ENCODE measurements at regions not wholly inside any gene's neighbourhood (a gene's known extent, or its start where the extent isn't known, plus 50 kb on each side); places are given as distances from the start of the nearest gene placed in this dataset.

DNA sequence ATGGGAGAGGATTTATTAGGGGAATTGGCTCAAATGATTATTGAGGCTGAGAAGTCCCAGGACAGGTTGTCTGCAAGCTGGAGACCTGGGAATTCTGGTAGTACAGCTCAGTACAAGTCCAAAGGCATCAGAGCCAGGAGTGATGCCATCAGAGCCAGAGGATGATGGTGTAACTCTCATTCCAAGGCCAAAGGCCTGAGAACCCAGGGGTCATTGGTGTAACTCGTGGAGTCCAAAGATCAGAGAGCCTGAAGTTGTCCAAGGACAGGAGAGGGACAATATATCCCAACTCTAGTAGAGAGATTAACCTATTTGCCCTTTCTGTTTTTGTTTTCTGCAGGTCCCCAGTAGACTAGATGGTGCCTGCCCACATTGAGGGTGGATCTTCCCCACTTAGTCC, 134.3 kb downstream of the MAP3K21 start:
- Histone ChIP-seq H3K4me3 (replicated peaks in 1 of 2; ENCODE audit: low read depth in 1 of 2, low read length in 2 of 2) (no peak overlapping the region), H3K9me3 (ENCODE audit: control insufficient read depth in 1 of 2, insufficient read depth in 1 of 2, low read depth in 1 of 2, low read length in 2 of 2) (no peaks in the 10 kb centered on the region), H3K4me2 (ENCODE audit: low read length) (no peak overlapping the region), H3K27ac (ENCODE audit: low read depth, low read length) (no peak overlapping the region), H3K79me2 (ENCODE audit: insufficient read depth, low read length) (no peaks in the 10 kb centered on the region), H2AFZ (ENCODE audit: low read depth, low read length, poor library complexity, severe bottlenecking) (no peak overlapping the region), H3K9me2 (ENCODE audit: insufficient read depth) (no peaks in the 10 kb centered on the region), H3K9ac (ENCODE audit: low read length) (no peak overlapping the region), H3K27me3 (ENCODE audit: insufficient read depth, low read length) (no peaks in the 10 kb centered on the region), H3K4me1 (ENCODE audit: control insufficient read depth in 1 of 2, insufficient read depth in 2 of 2, low read length in 2 of 2) (no peaks in the 10 kb centered on the region), H3K36me3 (ENCODE audit: control insufficient read depth in 1 of 2, insufficient read depth in 2 of 2, low read length in 2 of 2) (no peaks in the 10 kb centered on the region), H4K20me1 (ENCODE audit: insufficient read depth) (no peaks in the 10 kb centered on the region)
- ATAC-seq: no peak
- no TSS peak for BruUV-seq (replicated peaks)
- intact Hi-C loops (cut with micrococcal nuclease): no loop called here
- CTCF ChIA-PET: no interaction called here
- RAD21 ChIA-PET (ENCODE audit: low non-redundant PET in 1 of 2, low total read pairs in 2 of 2, uncharacterized antibody in 2 of 2, unreplicated experiment in 2 of 2): no interaction called here
- POLR2A ChIA-PET: no interaction called here
- TF ChIP-seq RAD21 (IDR thresholded peaks at IDR 0.05; ENCODE audit: low read depth) (no peak), SRF (IDR thresholded peaks at IDR 0.05; ENCODE audit: low read depth) (no peak), SP1 (IDR thresholded peaks at IDR 0.05; ENCODE audit: low read depth) (no peak), EGR1 (IDR thresholded peaks at IDR 0.05; ENCODE audit: low read depth) (no peak), EZH2phosphoT487 (IDR thresholded peaks at IDR 0.05; ENCODE audit: borderline replicate concordance) (no peak), ATF3 (IDR thresholded peaks at IDR 0.05) (no peak), REST (IDR thresholded peaks at IDR 0.05; ENCODE audit: low read depth) (no peak), POLR2AphosphoS5 (IDR thresholded peaks at IDR 0.05; ENCODE audit: low read depth, low read length) (no peak), FOSL1 (IDR thresholded peaks at IDR 0.05; ENCODE audit: low read depth) (no peak), ELF1 (IDR thresholded peaks at IDR 0.05; ENCODE audit: borderline replicate concordance, low read depth) (no peak), EZH2 (IDR thresholded peaks at IDR 0.05) (no peak), YY1 (IDR thresholded peaks at IDR 0.05; ENCODE audit: extremely low read depth, insufficient replicate concordance, low read depth, low read length) (no peak), ZFX (IDR thresholded peaks at IDR 0.05) (no peak), TCF7L2 (IDR thresholded peaks at IDR 0.05; ENCODE audit: borderline replicate concordance, extremely low read depth, insufficient read depth, insufficient read length) (no peak), SIN3A (IDR thresholded peaks at IDR 0.05; ENCODE audit: low read depth) (no peak), CEBPB (IDR thresholded peaks at IDR 0.05; ENCODE audit: low read depth) (no peak)
- TF ChIP-seq, protein P1, sequence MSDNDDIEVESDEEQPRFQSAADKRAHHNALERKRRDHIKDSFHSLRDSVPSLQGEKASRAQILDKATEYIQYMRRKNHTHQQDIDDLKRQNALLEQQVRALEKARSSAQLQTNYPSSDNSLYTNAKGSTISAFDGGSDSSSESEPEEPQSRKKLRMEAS (IDR thresholded peaks at IDR 0.05): no peak
- no peak for DNase-seq (ENCODE audit: low read depth, low spot score)
